ENCODE measurements at regions not wholly inside any gene's neighbourhood (a gene's known extent, or its start where the extent isn't known, plus 50 kb on each side); places are given as distances from the start of the nearest gene placed in this dataset.
A peak's percentile ranks its signal among the peaks of the same experiment; 100 is the strongest.

DNA sequence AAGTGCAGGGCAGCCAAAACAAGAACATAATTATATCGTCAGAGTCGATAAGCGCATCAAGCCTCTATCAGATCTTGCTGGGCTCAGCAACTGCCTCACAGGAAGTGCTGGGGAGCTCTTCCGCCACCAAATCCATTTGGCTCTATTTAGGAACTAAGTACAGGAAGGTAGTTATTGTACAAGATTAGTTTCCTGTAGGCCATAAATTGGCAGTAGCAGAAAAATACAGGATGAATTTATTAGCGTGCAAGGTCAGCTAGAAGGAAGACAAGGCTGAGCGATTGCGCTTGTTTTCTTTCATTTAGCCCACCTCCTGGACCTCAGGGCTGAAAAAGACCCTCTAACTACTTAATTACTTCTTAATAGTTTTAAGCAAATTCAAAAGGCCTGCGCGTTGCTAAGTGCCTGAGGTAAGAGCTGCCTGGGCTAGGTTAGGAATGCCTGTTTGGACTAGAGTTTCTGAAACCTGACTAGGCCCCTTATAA, 118.5 kb downstream of the IRS2 start:
- Histone ChIP-seq H4K20me1 (ENCODE audit: control insufficient read depth, extremely low read depth, insufficient read depth, low read length) (no peaks in the 10 kb centered on the region), H3K79me2 (ENCODE audit: control insufficient read depth, insufficient read depth, low read length) (no peaks in the 10 kb centered on the region), H3K9me3 (ENCODE audit: control insufficient read depth, low read depth, low read length) (no peaks in the 10 kb centered on the region), H3K36me3 (ENCODE audit: control insufficient read depth in 2 of 2, extremely low read depth in 1 of 2, insufficient read depth in 2 of 2, low read length in 2 of 2) (no peaks in the 10 kb centered on the region), H3K9ac (ENCODE audit: control insufficient read depth, extremely low read depth, insufficient read depth, low read length) (no peak overlapping the region), H3K27me3 (ENCODE audit: control insufficient read depth, extremely low read depth, insufficient read depth, low read length) (no peaks in the 10 kb centered on the region), H3K4me2 (ENCODE audit: control insufficient read depth, extremely low read depth, insufficient read depth, low read depth, low read length) (no peak overlapping the region), H3K9me1 (ENCODE audit: control insufficient read depth, extremely low read depth, insufficient read depth, low read length) (no peaks in the 10 kb centered on the region), H3K4me3 (ENCODE audit: control insufficient read depth in 2 of 3, extremely low read depth in 1 of 3, insufficient read depth in 2 of 3, low read depth in 1 of 3, low read length in 3 of 3) (no peak overlapping the region), H3K27ac (ENCODE audit: control insufficient read depth, insufficient read depth, low read length) (no peak overlapping the region), H3K4me1 (ENCODE audit: control insufficient read depth, extremely low read depth, insufficient read depth, low read length) (peaks cover 10% of the 10 kb centered on the region), H2AFZ (ENCODE audit: control insufficient read depth, low read length) (peak overlapping the region; percentile 33)
- no peak for FAIRE-seq
- no peak for TF ChIP-seq EZH2 (IDR thresholded peaks at IDR 0.05; ENCODE audit: low read length)
- TF ChIP-seq, protein P1, sequence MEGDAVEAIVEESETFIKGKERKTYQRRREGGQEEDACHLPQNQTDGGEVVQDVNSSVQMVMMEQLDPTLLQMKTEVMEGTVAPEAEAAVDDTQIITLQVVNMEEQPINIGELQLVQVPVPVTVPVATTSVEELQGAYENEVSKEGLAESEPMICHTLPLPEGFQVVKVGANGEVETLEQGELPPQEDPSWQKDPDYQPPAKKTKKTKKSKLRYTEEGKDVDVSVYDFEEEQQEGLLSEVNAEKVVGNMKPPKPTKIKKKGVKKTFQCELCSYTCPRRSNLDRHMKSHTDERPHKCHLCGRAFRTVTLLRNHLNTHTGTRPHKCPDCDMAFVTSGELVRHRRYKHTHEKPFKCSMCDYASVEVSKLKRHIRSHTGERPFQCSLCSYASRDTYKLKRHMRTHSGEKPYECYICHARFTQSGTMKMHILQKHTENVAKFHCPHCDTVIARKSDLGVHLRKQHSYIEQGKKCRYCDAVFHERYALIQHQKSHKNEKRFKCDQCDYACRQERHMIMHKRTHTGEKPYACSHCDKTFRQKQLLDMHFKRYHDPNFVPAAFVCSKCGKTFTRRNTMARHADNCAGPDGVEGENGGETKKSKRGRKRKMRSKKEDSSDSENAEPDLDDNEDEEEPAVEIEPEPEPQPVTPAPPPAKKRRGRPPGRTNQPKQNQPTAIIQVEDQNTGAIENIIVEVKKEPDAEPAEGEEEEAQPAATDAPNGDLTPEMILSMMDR (optimal IDR thresholded peaks at IDR 0.05 in 1 of 3, IDR thresholded peaks at IDR 0.05 in 1 of 3, conservative IDR thresholded peaks at IDR 0.05 in 1 of 3; ENCODE audit: extremely low read depth in 1 of 3, insufficient read depth in 2 of 3, low read length in 3 of 3): no peak
- no peak for DNase-seq (ENCODE audit: low read depth, low spot score)
- dilution Hi-C loops (cut with MboI; ENCODE audit: extremely low pct_ligation_motif_present, low sequenced_read_pairs): no loop called here

- FAIRE-seq (peak; percentile 87), DNase-seq (ENCODE audit: low read depth, low spot score) (peak; percentile 26)
- no peaks in the 10 kb centered on the region for H3K27me3 ChIP-seq (ENCODE audit: control insufficient read depth, extremely low read depth, insufficient read depth, low read length)
- no peaks in the 10 kb centered on the region for H4K20me1 ChIP-seq (ENCODE audit: control insufficient read depth, extremely low read depth, insufficient read depth, low read length)
- no peaks in the 10 kb centered on the region for H3K9me3 ChIP-seq (ENCODE audit: control insufficient read depth, low read depth, low read length)
- TF ChIP-seq, protein P1 (optimal IDR thresholded peaks at IDR 0.05 in 1 of 3, IDR thresholded peaks at IDR 0.05 in 1 of 3, conservative IDR thresholded peaks at IDR 0.05 in 1 of 3; ENCODE audit: extremely low read depth in 1 of 3, insufficient read depth in 2 of 3, low read length in 3 of 3): no peak
- TF ChIP-seq EZH2 (IDR thresholded peaks at IDR 0.05; ENCODE audit: low read length): no peak
- peak overlapping the region; percentile 9 for H3K9ac ChIP-seq (ENCODE audit: control insufficient read depth, extremely low read depth, insufficient read depth, low read length)
- H3K9me1 ChIP-seq (ENCODE audit: control insufficient read depth, extremely low read depth, insufficient read depth, low read length): no peaks in the 10 kb centered on the region
- peaks cover 10% of the 10 kb centered on the region for H3K4me1 ChIP-seq (ENCODE audit: control insufficient read depth, extremely low read depth, insufficient read depth, low read length)
- peak overlapping the region in 1 of 3 experiments; percentile 7 for H3K4me3 ChIP-seq (ENCODE audit: control insufficient read depth in 2 of 3, extremely low read depth in 1 of 3, insufficient read depth in 2 of 3, low read depth in 1 of 3, low read length in 3 of 3)
- H3K27ac ChIP-seq (ENCODE audit: control insufficient read depth, insufficient read depth, low read length): no peak overlapping the region
- peak overlapping the region; percentile 68 for H3K4me2 ChIP-seq (ENCODE audit: control insufficient read depth, extremely low read depth, insufficient read depth, low read depth, low read length)
- no peaks in the 10 kb centered on the region for H3K79me2 ChIP-seq (ENCODE audit: control insufficient read depth, insufficient read depth, low read length)
- no peaks in the 10 kb centered on the region for H3K36me3 ChIP-seq (ENCODE audit: control insufficient read depth in 2 of 2, extremely low read depth in 1 of 2, insufficient read depth in 2 of 2, low read length in 2 of 2)
- peak overlapping the region; percentile 84 for H2AFZ ChIP-seq (ENCODE audit: control insufficient read depth, low read length)
- dilution Hi-C loops (cut with MboI; ENCODE audit: extremely low pct_ligation_motif_present, low sequenced_read_pairs): no loop called here
These were observed 119.3 kb downstream of the IRS2 start for GRCh38 chr13:109667056-109667455.
